ENCODE measurements at regions not wholly inside any gene's neighbourhood (a gene's known extent, or its start where the extent isn't known, plus 50 kb on each side); places are given as distances from the start of the nearest gene placed in this dataset.

GRCh38 chr6:97702248-97702647, 419.2 kb upstream of the MMS22L start:
- TF ChIP-seq CTCF (conservative IDR thresholded peaks at IDR 0.05; ENCODE audit: low read depth, low read length): no peak
- no peak for TF ChIP-seq EZH2 (IDR thresholded peaks at IDR 0.05; ENCODE audit: borderline replicate concordance, low read depth, low read length, poor library complexity, severe bottlenecking)
